ENCODE measurements at regions not wholly inside any gene's neighbourhood (a gene's known extent, or its start where the extent isn't known, plus 50 kb on each side); places are given as distances from the start of the nearest gene placed in this dataset.

GRCh38 chr7:25326501-25327156 is 98.3 kb upstream of the NPVF start:
- H3K27ac Mint-ChIP-seq: no peak overlapping the region
- H3K4me1 ChIP-seq (ENCODE audit: control insufficient read depth in 2 of 2, insufficient read depth in 2 of 2, low read length in 2 of 2): no peaks in the 10 kb centered on the region
- no peak overlapping the region for H2AFZ ChIP-seq (ENCODE audit: insufficient read depth, low read depth, low read length, poor library complexity, severe bottlenecking)
- no peaks in the 10 kb centered on the region for H3K9me3 ChIP-seq (ENCODE audit: control extremely low read depth in 1 of 3, control insufficient read depth in 2 of 3, insufficient read depth in 1 of 3, low read length in 2 of 3)
- no peaks in the 10 kb centered on the region for H3K79me2 ChIP-seq (ENCODE audit: control insufficient read depth, insufficient read depth, low read length)
- ChIA-PET CTCF (no interaction called here), POLR2A (no interaction called here)
- H3K27ac ChIP-seq (ENCODE audit: low read length in 2 of 2): no peak overlapping the region
- peaks cover 32% of the 10 kb centered on the region for H3K27me3 Mint-ChIP-seq
- no peak for ATAC-seq (ENCODE audit: low read depth)
- H3K4me1 Mint-ChIP-seq: no peaks in the 10 kb centered on the region
- no peaks in the 10 kb centered on the region for H4K20me1 ChIP-seq (ENCODE audit: control insufficient read depth, insufficient read depth, low read length, poor library complexity, severe bottlenecking)
- H3K27me3 ChIP-seq (replicated peaks in 1 of 4; ENCODE audit: control extremely low read depth in 1 of 4, control insufficient read depth in 3 of 4, insufficient read depth in 4 of 4, low read length in 3 of 4): peaks cover 0 to 5% (median under 1%) of the 10 kb centered on the region in 4 experiments
- TF ChIP-seq CTCF (IDR thresholded peaks at IDR 0.05) (no peak), EZH2 (IDR thresholded peaks at IDR 0.05; ENCODE audit: borderline replicate concordance, insufficient read depth, low read depth, low read length, poor library complexity, severe bottlenecking) (no peak)
- DNase-seq: no peak
- no peaks in the 10 kb centered on the region for H3K9me3 Mint-ChIP-seq (ENCODE audit: insufficient read depth)
- WGBS (ENCODE audit: insufficient coverage): 96% methylated on average over 16 of the region's 19 CpGs
- no peak overlapping the region for H3K4me3 ChIP-seq (ENCODE audit: control extremely low read depth in 1 of 5, extremely low read depth in 1 of 5, insufficient read depth in 1 of 5, low read depth in 2 of 5, low read length in 4 of 5)
- H3K9ac ChIP-seq (ENCODE audit: low read length): no peak overlapping the region
- no peak overlapping the region for H3K4me2 ChIP-seq (replicated peaks; ENCODE audit: low read depth, low read length, poor library complexity, severe bottlenecking)
- H3K36me3 ChIP-seq (replicated peaks in 1 of 2; ENCODE audit: control extremely low read depth in 1 of 2, control insufficient read depth in 1 of 2, extremely low read depth in 1 of 2, insufficient read depth in 2 of 2, low read length in 1 of 2): no peaks in the 10 kb centered on the region
- intact Hi-C loops (cut with micrococcal nuclease): no loop called here
- H3K4me3 Mint-ChIP-seq: no peak overlapping the region

GRCh38 chr7:25329815-25330214 is 101.5 kb upstream of the NPVF start:
- Mint-ChIP-seq H3K27ac (no peak overlapping the region), H3K4me3 (no peak overlapping the region), H3K4me1 (no peaks in the 10 kb centered on the region), H3K27me3 (peaks cover 19% of the 10 kb centered on the region), H3K9me3 (ENCODE audit: insufficient read depth) (no peaks in the 10 kb centered on the region)
- no peaks in the 10 kb centered on the region for H4K20me1 ChIP-seq (ENCODE audit: control insufficient read depth, insufficient read depth, low read length, poor library complexity, severe bottlenecking)
- no peak for TF ChIP-seq CTCF (IDR thresholded peaks at IDR 0.05)
- no peak for TF ChIP-seq EZH2 (IDR thresholded peaks at IDR 0.05; ENCODE audit: borderline replicate concordance, insufficient read depth, low read depth, low read length, poor library complexity, severe bottlenecking)
- H3K4me2 ChIP-seq (replicated peaks; ENCODE audit: low read depth, low read length, poor library complexity, severe bottlenecking): no peak overlapping the region
- no peak for ATAC-seq (ENCODE audit: low read depth)
- H3K9me3 ChIP-seq (ENCODE audit: control extremely low read depth in 1 of 3, control insufficient read depth in 2 of 3, insufficient read depth in 1 of 3, low read length in 2 of 3): no peaks in the 10 kb centered on the region
- H3K4me1 ChIP-seq (ENCODE audit: control insufficient read depth in 2 of 2, insufficient read depth in 2 of 2, low read length in 2 of 2): no peaks in the 10 kb centered on the region
- no peak overlapping the region for H2AFZ ChIP-seq (ENCODE audit: insufficient read depth, low read depth, low read length, poor library complexity, severe bottlenecking)
- POLR2A ChIA-PET: no interaction called here
- intact Hi-C loops (cut with micrococcal nuclease): no loop called here
- no peak for DNase-seq
- no peak overlapping the region for H3K27ac ChIP-seq (ENCODE audit: low read length in 2 of 2)
- no peaks in the 10 kb centered on the region for H3K79me2 ChIP-seq (ENCODE audit: control insufficient read depth, insufficient read depth, low read length)
- no peak overlapping the region for H3K9ac ChIP-seq (ENCODE audit: low read length)
- H3K4me3 ChIP-seq (ENCODE audit: control extremely low read depth in 1 of 5, extremely low read depth in 1 of 5, insufficient read depth in 1 of 5, low read depth in 2 of 5, low read length in 4 of 5): no peak overlapping the region
- no peaks in the 10 kb centered on the region for H3K36me3 ChIP-seq (replicated peaks in 1 of 2; ENCODE audit: control extremely low read depth in 1 of 2, control insufficient read depth in 1 of 2, extremely low read depth in 1 of 2, insufficient read depth in 2 of 2, low read length in 1 of 2)
- CTCF ChIA-PET: no interaction called here
- WGBS (ENCODE audit: insufficient coverage): 90% methylated on average over 2 of the region's 2 CpGs
- H3K27me3 ChIP-seq (replicated peaks in 1 of 4; ENCODE audit: control extremely low read depth in 1 of 4, control insufficient read depth in 3 of 4, insufficient read depth in 4 of 4, low read length in 3 of 4): no peaks in the 10 kb centered on the region
